HG02852 (cell line): ENCODE measurements at regions not wholly inside any gene's neighbourhood (a gene's known extent, or its start where the extent isn't known, plus 50 kb on each side); places are given as distances from the start of the nearest gene placed in this dataset.

Experiments used
- ATAC-seq: cut with Tn5 transposase; IDR thresholded peaks from one replicate; pipeline ENCODE4 v1.9.1; 2021; ENCODE audit warnings: mild to moderate bottlenecking, moderate library complexity; ENCODE audit not compliant: unreplicated experiment

GRCh38 chr6:84469144-84469543 is 241.7 kb upstream of the CEP162 start:
- ATAC-seq: no peak

- ATAC-seq: no peak
These were observed 239.9 kb upstream of the CEP162 start for GRCh38 chr6:84467296-84467695.

GRCh38 chr6:84466511-84466910 is 239.1 kb upstream of the CEP162 start:
- ATAC-seq: no peak

- no peak for ATAC-seq
These were observed 237.0 kb upstream of the CEP162 start for GRCh38 chr6:84464471-84464870.

GRCh38 chr6:84462698-84463097 is 235.3 kb upstream of the CEP162 start:
- ATAC-seq: no peak

- ATAC-seq: no peak
These were observed 234.0 kb upstream of the CEP162 start for GRCh38 chr6:84461461-84461860.

- no peak for ATAC-seq
These were observed 233.0 kb upstream of the CEP162 start for GRCh38 chr6:84460491-84460890.

- ATAC-seq: no peak
These were observed 232.0 kb upstream of the CEP162 start for GRCh38 chr6:84459401-84459800.

- no peak for ATAC-seq
These were observed 230.8 kb upstream of the CEP162 start for GRCh38 chr6:84458271-84458670.

GRCh38 chr6:84457276-84457675 is 229.8 kb upstream of the CEP162 start:
- ATAC-seq: no peak

GRCh38 chr6:84456803-84457202 is 229.4 kb upstream of the CEP162 start:
- ATAC-seq: no peak

GRCh38 chr6:84455511-84456029 is 228.1 kb upstream of the CEP162 start:
- no peak for ATAC-seq

- ATAC-seq: no peak
These were observed 226.1 kb upstream of the CEP162 start for GRCh38 chr6:84453499-84453898.

- no peak for ATAC-seq
These were observed 222.6 kb upstream of the CEP162 start for GRCh38 chr6:84450018-84450417.

- no peak for ATAC-seq
These were observed 221.8 kb upstream of the CEP162 start for GRCh38 chr6:84449220-84449619.

GRCh38 chr6:84448331-84448730 is 220.9 kb upstream of the CEP162 start:
- no peak for ATAC-seq

- no peak for ATAC-seq
These were observed 220.2 kb upstream of the CEP162 start for GRCh38 chr6:84447651-84448050.

- no peak for ATAC-seq
These were observed 217.6 kb upstream of the CEP162 start for GRCh38 chr6:84445068-84445467.

GRCh38 chr6:84442208-84442607 is 214.8 kb upstream of the CEP162 start:
- ATAC-seq: no peak

GRCh38 chr6:84441456-84441855 is 214.0 kb upstream of the CEP162 start:
- ATAC-seq: no peak

GRCh38 chr6:84434550-84434949 is 207.1 kb upstream of the CEP162 start:
- ATAC-seq: no peak

- ATAC-seq: no peak
These were observed 205.2 kb upstream of the CEP162 start for GRCh38 chr6:84432619-84433018.

GRCh38 chr6:84428300-84428907 is 201.0 kb upstream of the CEP162 start:
- ATAC-seq: peak; percentile 68
